Activated CD8-positive, alpha-beta memory T cell treated with anti-CD3 and anti-CD28 coated beads, Interleukin-2, amount 50 U/mL, for 48 hours (primary cell): ENCODE measurements at regions not wholly inside any gene's neighbourhood (a gene's known extent, or its start where the extent isn't known, plus 50 kb on each side); places are given as distances from the start of the nearest gene placed in this dataset.
"Not testable (repeated sequence)": the region's sequence is repeated elsewhere in the genome, so short reads cannot be mapped to it uniquely, and the experiment has no call there.

ENCODE experiments used
- DNase-seq: peaks from one replicate; pipeline ENCODE4 v3.0.0-alpha.2; 2020

GRCh38 chr13:90594681-90595080 is 752.8 kb upstream of the MIR17HG start:
- no peak for DNase-seq

- no peak for DNase-seq
Measured at GRCh38 chr13:90605664-90606063, 741.8 kb upstream of the MIR17HG start.

- DNase-seq = not testable (repeated sequence)
Measured at GRCh38 chr13:90606921-90607320, 740.6 kb upstream of the MIR17HG start.

GRCh38 chr13:90612391-90612790 is 735.1 kb upstream of the MIR17HG start:
- DNase-seq = no peak

GRCh38 chr13:90613076-90613795 is 734.3 kb upstream of the MIR17HG start:
- no peak for DNase-seq

DNA sequence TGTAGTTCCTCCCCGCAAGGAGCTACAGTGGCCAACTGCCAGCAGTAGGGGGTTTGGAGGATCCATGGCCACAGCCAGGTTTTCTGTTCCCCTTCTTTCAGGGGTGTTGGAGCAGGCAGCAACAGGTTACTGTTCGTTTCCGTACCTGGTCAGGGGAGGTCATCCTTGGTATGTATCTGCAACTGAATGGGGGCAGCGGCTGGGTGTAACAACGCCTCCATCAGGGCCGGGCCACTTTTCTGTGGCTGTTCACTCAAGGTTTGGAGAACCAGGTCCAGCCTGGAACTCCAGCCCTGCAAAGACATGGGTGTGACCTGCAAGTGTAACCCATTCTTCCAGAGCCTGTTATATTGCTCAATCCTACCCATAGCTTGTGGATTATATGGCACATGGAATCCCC is 732.3 kb upstream of the MIR17HG start:
- no peak for DNase-seq

DNA sequence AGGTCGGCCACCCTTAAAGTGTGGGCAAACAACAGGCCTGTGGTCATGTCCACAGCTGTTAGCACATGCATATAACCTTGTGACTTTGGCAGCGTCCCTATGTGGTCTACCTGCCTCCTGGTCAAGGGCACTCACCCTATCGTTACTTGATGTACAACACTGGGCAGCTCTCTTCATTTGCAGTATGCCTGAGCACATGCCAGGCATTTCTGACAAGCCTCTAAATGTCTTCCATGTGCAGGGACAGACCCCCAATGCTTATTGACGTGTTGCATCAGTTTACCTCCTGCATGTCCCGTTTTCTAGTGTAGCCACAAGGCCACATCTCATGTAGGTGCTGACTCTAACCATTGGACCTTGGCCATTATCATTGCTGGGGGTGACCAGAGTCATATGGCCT is 731.7 kb upstream of the MIR17HG start:
- no peak for DNase-seq

DNA sequence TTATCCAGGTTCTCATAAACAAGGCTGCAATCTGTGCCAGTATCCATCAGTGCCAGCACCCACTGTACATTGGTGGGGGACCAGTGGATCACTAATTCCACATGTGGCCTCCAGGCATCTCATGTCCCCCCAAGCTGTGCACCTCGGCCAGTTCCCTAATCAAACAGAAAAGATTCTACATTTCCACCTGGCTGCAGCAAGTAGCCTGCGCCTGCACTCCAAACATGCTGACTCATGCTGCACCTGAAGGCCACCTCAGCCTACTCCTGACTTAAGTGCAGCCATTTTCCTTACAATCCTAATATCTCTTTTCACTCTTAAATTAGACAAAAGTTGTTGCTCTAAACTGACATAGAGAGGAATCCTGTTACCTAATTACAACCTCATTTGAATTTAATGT is 729.4 kb upstream of the MIR17HG start:
- DNase-seq = no peak

DNA sequence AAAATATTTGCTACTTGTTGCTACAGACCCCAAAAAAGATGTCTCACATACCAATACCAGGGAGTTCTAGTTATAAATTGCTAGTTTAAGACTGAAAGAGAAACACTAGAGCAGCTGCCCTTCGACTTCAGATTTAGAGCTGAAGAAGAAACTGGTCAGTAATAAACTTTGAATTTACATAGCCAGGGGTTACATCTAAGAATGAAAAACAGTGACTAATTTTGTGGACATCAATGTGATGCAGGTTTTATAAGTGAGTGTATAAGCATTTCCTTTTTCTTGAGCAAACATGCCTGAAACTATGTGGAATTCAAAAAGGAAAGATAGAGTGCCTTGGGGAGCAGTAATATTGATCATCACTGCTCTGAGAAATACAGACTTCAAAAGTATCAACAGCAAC is 724.9 kb upstream of the MIR17HG start:
- DNase-seq = no peak

GRCh38 chr13:90623318-90624011 is 724.0 kb upstream of the MIR17HG start:
- DNase-seq = no peak

DNA sequence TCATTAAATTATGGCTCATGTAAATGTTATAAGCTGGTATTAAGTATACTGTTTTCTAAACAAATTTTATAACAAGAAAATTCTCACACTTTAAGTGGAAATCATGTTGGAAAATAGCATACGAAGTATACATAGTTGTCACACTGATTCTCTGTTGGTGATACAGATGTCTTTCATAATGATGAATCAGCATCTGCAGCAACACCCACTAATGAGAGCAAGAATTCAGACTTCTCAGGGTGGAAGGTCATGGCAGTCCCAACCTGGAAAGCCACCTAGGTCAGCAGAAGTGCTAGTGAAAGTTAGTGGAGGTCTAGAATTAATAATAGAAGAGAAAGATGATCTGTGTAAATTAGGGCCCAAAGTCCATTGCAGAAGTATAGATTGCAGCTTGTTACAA is 719.7 kb upstream of the MIR17HG start:
- no peak for DNase-seq

GRCh38 chr13:90628471-90628870 is 719.0 kb upstream of the MIR17HG start:
- DNase-seq = no peak

- DNase-seq = no peak
Measured at GRCh38 chr13:90630716-90631115, 716.8 kb upstream of the MIR17HG start.

DNA sequence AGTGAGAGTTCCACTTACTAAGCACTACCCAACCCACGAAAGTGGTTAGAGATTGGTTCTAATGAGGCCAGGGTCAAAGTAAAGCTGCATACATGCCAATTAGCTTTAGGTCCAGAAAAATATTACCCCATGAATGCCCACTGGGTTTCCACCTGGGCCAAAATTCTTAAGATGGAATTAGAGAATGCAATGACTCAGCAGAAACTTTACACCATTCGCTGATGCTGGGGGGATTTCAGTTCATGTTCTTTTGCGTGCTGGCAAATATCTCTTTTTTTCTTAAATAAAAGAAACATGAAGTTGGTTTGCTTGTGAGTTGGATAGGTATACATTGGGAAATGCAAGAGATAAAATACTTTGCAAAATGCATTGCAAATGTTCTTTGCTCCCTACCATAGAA is 715.3 kb upstream of the MIR17HG start:
- no peak for DNase-seq

DNA sequence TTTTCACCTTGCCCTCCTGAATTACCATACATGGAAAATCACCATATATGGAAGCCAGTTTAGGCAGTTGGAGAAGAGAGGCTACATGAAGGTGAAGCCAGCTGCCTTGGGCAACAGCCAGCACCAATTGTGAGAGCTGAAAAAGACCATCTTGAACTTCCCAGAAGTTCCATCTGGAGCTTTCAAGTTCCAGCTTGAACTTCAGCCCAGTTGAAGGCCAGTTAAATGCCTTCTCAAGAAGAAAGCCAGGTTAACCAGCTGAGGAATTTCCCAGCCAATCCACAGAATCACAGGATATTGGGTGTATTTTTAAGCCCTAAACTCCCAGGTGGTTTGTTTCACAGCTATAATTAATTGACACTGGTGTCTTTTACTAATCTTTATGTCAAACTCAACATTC is 713.6 kb upstream of the MIR17HG start:
- DNase-seq = no peak

- DNase-seq = no peak
Measured at GRCh38 chr13:90640976-90641375, 706.5 kb upstream of the MIR17HG start.

DNA sequence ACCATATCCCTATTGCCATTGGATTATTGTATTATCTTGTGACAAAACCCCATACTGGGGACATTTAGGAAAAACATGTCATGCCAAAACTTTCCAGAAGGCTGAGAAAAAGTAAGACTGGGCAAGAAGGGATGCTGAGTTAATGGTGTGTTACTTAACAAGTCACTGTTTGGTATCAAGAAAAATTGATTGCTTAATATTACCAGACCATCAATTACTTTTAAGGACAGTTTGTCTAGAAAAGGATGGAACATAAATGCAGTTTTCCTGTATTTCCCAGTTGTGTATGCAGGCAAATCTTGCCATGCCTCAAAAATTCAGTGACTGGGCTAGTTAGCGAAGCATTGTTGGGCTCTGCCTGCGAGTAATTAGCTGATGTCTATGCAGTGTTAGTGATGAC is 705.6 kb upstream of the MIR17HG start:
- DNase-seq = no peak

- no peak for DNase-seq
Measured at GRCh38 chr13:90645582-90645981, 701.9 kb upstream of the MIR17HG start.

- DNase-seq = no peak
Measured at GRCh38 chr13:90648497-90648896, 699.0 kb upstream of the MIR17HG start.

- no peak for DNase-seq
Measured at GRCh38 chr13:90652036-90652435, 695.5 kb upstream of the MIR17HG start.

GRCh38 chr13:90654970-90655369 is 692.5 kb upstream of the MIR17HG start:
- no peak for DNase-seq

- DNase-seq = not testable (repeated sequence)
Measured at GRCh38 chr13:90664200-90664599, 683.3 kb upstream of the MIR17HG start.

GRCh38 chr13:90673746-90674145 is 673.7 kb upstream of the MIR17HG start:
- no peak for DNase-seq

- no peak for DNase-seq
Measured at GRCh38 chr13:90675129-90675528, 672.4 kb upstream of the MIR17HG start.

DNA sequence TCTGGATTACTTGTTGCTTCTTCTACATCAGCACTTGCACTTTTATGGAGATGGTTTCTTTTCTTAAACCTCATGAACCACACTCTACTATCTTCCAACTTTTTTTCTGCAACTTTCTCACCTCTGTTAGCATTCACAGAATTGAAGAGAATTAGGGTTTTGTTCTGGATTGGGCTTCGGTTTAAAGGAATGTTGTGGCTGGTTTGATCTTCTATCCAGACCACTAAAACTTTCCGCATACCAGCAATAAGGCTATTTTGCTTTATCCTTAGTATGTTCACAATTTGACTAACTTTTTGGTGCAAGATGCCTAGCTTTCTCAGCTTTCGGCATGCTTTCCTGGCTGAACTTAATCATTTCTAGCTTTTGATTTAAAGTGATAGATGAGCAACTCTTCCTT is 666.7 kb upstream of the MIR17HG start:
- no peak for DNase-seq
